H9 (cell line): ENCODE measurements at regions not wholly inside any gene's neighbourhood (a gene's known extent, or its start where the extent isn't known, plus 50 kb on each side); places are given as distances from the start of the nearest gene placed in this dataset.

Source experiments
- DNase-seq: peaks from one replicate; pipeline ENCODE4 v3.0.0-alpha.2; 2017
- H2AFZ ChIP-seq: one replicate; pipeline ENCODE4 v1.6.1; 2013; ENCODE audit warnings: mild to moderate bottlenecking, low read length, control low read depth, moderate library complexity
- H2AK5ac ChIP-seq: 2 replicates; pipeline ENCODE4 v1.6.1; 2013; ENCODE audit warnings: low read length, control low read depth, mixed read lengths; ENCODE audit not compliant: insufficient read length
- H2BK120ac ChIP-seq: one replicate; pipeline ENCODE4 v1.6.1; 2013; ENCODE audit warnings: low read depth, mild to moderate bottlenecking, low read length, control low read depth, inconsistent platforms; ENCODE audit not compliant: poor library complexity, severe bottlenecking
- H2BK12ac ChIP-seq: 2 replicates; pipeline ENCODE4 v1.6.1; 2013; ENCODE audit warnings: low read length, control low read depth, mixed read lengths, low read depth; ENCODE audit not compliant: insufficient read length
- H2BK15ac ChIP-seq: 2 replicates; pipeline ENCODE4 v1.6.1; 2013; ENCODE audit warnings: low read depth, low read length, control low read depth
- H2BK20ac ChIP-seq: one replicate; pipeline ENCODE4 v1.6.1; 2013; ENCODE audit warnings: low read depth, mild to moderate bottlenecking, low read length, control low read depth, inconsistent platforms; ENCODE audit not compliant: poor library complexity, severe bottlenecking
- H2BK5ac ChIP-seq: 2 replicates; pipeline ENCODE4 v1.6.1; 2013; ENCODE audit warnings: low read length, control low read depth, mixed read lengths; ENCODE audit not compliant: insufficient read length
- H3K14ac ChIP-seq: 2 replicates; pipeline ENCODE4 v1.6.1; 2013; ENCODE audit warnings: low read length, control low read depth; ENCODE audit not compliant: insufficient read depth
- H3K18ac ChIP-seq: 2 replicates; pipeline ENCODE4 v1.6.1; 2013; ENCODE audit warnings: low read depth, mild to moderate bottlenecking, mixed read lengths, low read length, control low read depth; ENCODE audit not compliant: insufficient read length
- H3K23ac ChIP-seq: 2 replicates; pipeline ENCODE4 v1.6.1; 2013; ENCODE audit warnings: low read length, control low read depth, mixed read lengths, low read depth; ENCODE audit not compliant: insufficient read length
- H3K23me2 ChIP-seq: 2 replicates; pipeline ENCODE4 v1.6.1; 2013; ENCODE audit warnings: low read depth, mild to moderate bottlenecking, mixed read lengths, low read length, control low read depth; ENCODE audit not compliant: insufficient read length, poor library complexity, severe bottlenecking
- H3K27ac ChIP-seq: 2 replicates; pipeline ENCODE4 v1.5.1; 2013; ENCODE audit warnings: low read length, control low read depth, mixed read lengths, low read depth; ENCODE audit not compliant: insufficient read length
- H3K27me3 ChIP-seq: 2 replicates; pipeline ENCODE4 v1.6.1; 2013; ENCODE audit warnings: low read length, control low read depth, inconsistent platforms; ENCODE audit not compliant: insufficient read depth
- H3K4ac ChIP-seq: 2 replicates; pipeline ENCODE4 v1.6.1; 2013; ENCODE audit warnings: low read depth, mild to moderate bottlenecking, control low read depth, inconsistent platforms, low read length, moderate library complexity
- H3K4me1 ChIP-seq: 2 replicates; pipeline ENCODE4 v1.6.1; 2013; ENCODE audit warnings: low read length, control low read depth, inconsistent platforms; ENCODE audit not compliant: insufficient read depth
- H3K4me2 ChIP-seq: 2 replicates; pipeline ENCODE4 v1.6.1; 2013; ENCODE audit warnings: low read length, control low read depth, mixed read lengths; ENCODE audit not compliant: insufficient read length, insufficient read depth
- H3K56ac ChIP-seq: 2 replicates; pipeline ENCODE4 v1.6.1; 2013; ENCODE audit warnings: low read depth, mild to moderate bottlenecking, mixed read lengths, low read length, control low read depth; ENCODE audit not compliant: insufficient read length
- H3K79me1 ChIP-seq: 2 replicates; pipeline ENCODE4 v1.6.1; 2013; ENCODE audit warnings: low read depth, mild to moderate bottlenecking, moderate library complexity, low read length, control low read depth, inconsistent platforms; ENCODE audit not compliant: insufficient read depth, poor library complexity, severe bottlenecking
- H3K79me2 ChIP-seq: 2 replicates; pipeline ENCODE4 v1.6.1; 2013; ENCODE audit warnings: low read length, control low read depth, inconsistent platforms; ENCODE audit not compliant: insufficient read depth
- H3K9ac ChIP-seq: 2 replicates; pipeline ENCODE4 v1.6.1; 2013; ENCODE audit warnings: low read length, control low read depth, mixed read lengths; ENCODE audit not compliant: insufficient read length; ENCODE audit errors: extremely low read depth
- H3K9me3 ChIP-seq: one replicate; pipeline ENCODE4 v1.6.1; 2013; ENCODE audit warnings: low read depth, low read length, inconsistent platforms; ENCODE audit not compliant: control insufficient read depth
- H3T11ph ChIP-seq: one replicate; pipeline ENCODE4 v1.6.1; 2013; ENCODE audit warnings: mild to moderate bottlenecking, low read length, control low read depth, inconsistent platforms
- H4K20me1 ChIP-seq: one replicate; pipeline ENCODE4 v1.6.1; 2013; ENCODE audit not compliant: control insufficient read depth, insufficient read length, insufficient read depth
- H4K5ac ChIP-seq: 2 replicates; pipeline ENCODE4 v1.6.1; 2013; ENCODE audit warnings: low read depth, mild to moderate bottlenecking, mixed read lengths, low read length, control low read depth; ENCODE audit not compliant: insufficient read length
- H4K8ac ChIP-seq: replicated peaks from 2 replicates; pipeline ENCODE4 v1.6.1; 2013; ENCODE audit warnings: low read length, control low read depth, mixed read lengths, low read depth; ENCODE audit not compliant: insufficient read length
- H4K91ac ChIP-seq: 2 replicates; pipeline ENCODE4 v1.6.1; 2013; ENCODE audit warnings: low read depth, mild to moderate bottlenecking, moderate library complexity, mixed read lengths, low read length, control low read depth; ENCODE audit not compliant: insufficient read length
- H3K27ac Mint-ChIP-seq, 3 experiments: 2 replicates in 2 of 3; 3 replicates in 1 of 3; pipeline ENCODE4 v1.8.0; 2020 to 2021; ENCODE audit warnings: mixed read lengths in 3 of 3, mild to moderate bottlenecking in 1 of 3, moderate library complexity in 1 of 3
- H3K27me3 Mint-ChIP-seq: 2 replicates; pipeline ENCODE4 v1.8.0; 2021; ENCODE audit warnings: low read depth, mild to moderate bottlenecking, moderate library complexity, mixed read lengths
- H3K36me3 Mint-ChIP-seq, 3 experiments: 2 replicates in 2 of 3; 3 replicates in 1 of 3; pipeline ENCODE4 v1.8.0; 2020 to 2021; ENCODE audit warnings: low read depth in 3 of 3, mixed read lengths in 3 of 3; ENCODE audit not compliant: insufficient read depth in 1 of 3
- H3K4me1 Mint-ChIP-seq, 2 experiments: 2 replicates each; pipeline ENCODE4 v1.8.0; 2020; ENCODE audit warnings: mixed read lengths in 2 of 2
- H3K4me3 Mint-ChIP-seq, 2 experiments: 2 replicates in 1 of 2; 3 replicates in 1 of 2; pipeline ENCODE4 v1.8.0; 2020 to 2021; ENCODE audit warnings: mild to moderate bottlenecking in 2 of 2, mixed read lengths in 2 of 2, moderate library complexity in 1 of 2
- H3K9me3 Mint-ChIP-seq, 2 experiments: 2 replicates in 1 of 2; 3 replicates in 1 of 2; pipeline ENCODE4 v1.8.0; 2020; ENCODE audit warnings: mild to moderate bottlenecking in 2 of 2, mixed read lengths in 2 of 2, moderate library complexity in 1 of 2
- CTCF ChIP-seq: fragments of 200-600 bp; sonication (generic); conservative IDR thresholded peaks from 3 replicates; pipeline ENCODE4 v1.8.0; 2021; ENCODE audit warnings: antibody characterized with exemption, mild to moderate bottlenecking
- WGBS: extraction: QIAGEN DNeasy Blood & Tissue Kit; methylation state at CpG from one replicate; pipeline ENCODE4 v1.1.7; 2013; ENCODE audit warnings: missing lambda C conversion rate, low lambda C conversion rate, mixed read lengths; ENCODE audit not compliant: insufficient read length; ENCODE audit errors: extremely low coverage; 5-methylcytosine and 5-hydroxymethylcytosine counted together

GRCh38 chr6:19287928-19288327 is 549.2 kb upstream of the ID4 start:
- H3K36me3 Mint-ChIP-seq: no peaks in the 10 kb centered on the region
- no CpG with 5 or more reads among the region's 1 CpG for WGBS

More at GRCh38 chr6:19287928-19288327, 549.2 kb upstream of the ID4 start:
- H3K79me2 ChIP-seq: no peaks in the 10 kb centered on the region
- H3K4ac ChIP-seq: no peak overlapping the region
- H3K23ac ChIP-seq: no peak overlapping the region
- no peak overlapping the region for H2AK5ac ChIP-seq
- Mint-ChIP-seq H3K27me3 (no peaks in the 10 kb centered on the region), H3K4me3 (no peak overlapping the region), H3K27ac (no peak overlapping the region), H3K9me3 (no peaks in the 10 kb centered on the region), H3K4me1 (no peaks in the 10 kb centered on the region)
- no peak overlapping the region for H3T11ph ChIP-seq
- H2BK5ac ChIP-seq: no peak overlapping the region
- no peak overlapping the region for H4K8ac ChIP-seq
- no peak overlapping the region for H3K27ac ChIP-seq
- H4K20me1 ChIP-seq: no peaks in the 10 kb centered on the region
- no peaks in the 10 kb centered on the region for H3K27me3 ChIP-seq
- no peak overlapping the region for H3K56ac ChIP-seq
- H3K9ac ChIP-seq: no peak overlapping the region
- no peak overlapping the region for H2BK12ac ChIP-seq
- H3K14ac ChIP-seq: no peak overlapping the region
- no peaks in the 10 kb centered on the region for H3K23me2 ChIP-seq
- no peak overlapping the region for H4K5ac ChIP-seq
- no peaks in the 10 kb centered on the region for H3K4me1 ChIP-seq
- no peak overlapping the region for H2BK20ac ChIP-seq
- no peaks in the 10 kb centered on the region for H3K9me3 ChIP-seq
- no peak overlapping the region for H2BK15ac ChIP-seq
- no peak overlapping the region for H2BK120ac ChIP-seq
- no peak for DNase-seq
- TF ChIP-seq CTCF: no peak
- no peaks in the 10 kb centered on the region for H3K79me1 ChIP-seq
- no peak overlapping the region for H4K91ac ChIP-seq
- H2AFZ ChIP-seq: no peak overlapping the region
- H3K18ac ChIP-seq: no peak overlapping the region
- no peak overlapping the region for H3K4me2 ChIP-seq
